Pancreas (tissue), 10 donors: ENCODE measurements at regions not wholly inside any gene's neighbourhood (a gene's known extent, or its start where the extent isn't known, plus 50 kb on each side); places are given as distances from the start of the nearest gene placed in this dataset.
A peak's percentile ranks its signal among the peaks of the same experiment; 100 is the strongest.

Experiments
- ATAC-seq, 4 donors: fragments of 200-7000 bp; cut with Tn5 transposase; one replicate each; pipeline versions ENCODE4 v1.8.0 to v1.9.1; 2020; ENCODE audit warnings: mild to moderate bottlenecking in 4 of 4, moderate library complexity in 4 of 4
- DNase-seq, 6 donors: peaks; one replicate each; pipeline ENCODE4 v3.0.0-alpha.2; 2020
- FAIRE-seq: peaks from 2 replicates; lab custom pipeline; 2012; peaks lifted over from hg19 to GRCh38; lab: Jason Lieb, UNC
- H3K27ac ChIP-seq, 4 donors: fragments of 200-600 bp; sonication (generic); 1 replicate in 3 of 4; 2 replicates in 1 of 4; pipeline versions ENCODE4 v1.5.0 to v1.8.0; 2020
- H3K27me3 ChIP-seq, 4 donors: fragments of 200-600 bp; one replicate each; pipeline ENCODE4 v1.8.0; 2021
- H3K36me3 ChIP-seq, 3 donors: fragments of 200-600 bp; sonication (generic) in 1 of 3; one replicate each; pipeline versions ENCODE4 v1.5.0 to v1.8.0; 2020 to 2021
- H3K4me1 ChIP-seq, 3 donors: fragments of 200-600 bp; one replicate each; pipeline ENCODE4 v1.8.0; 2021
- H3K4me3 ChIP-seq, 4 donors: fragments of 200-600 bp; sonication (generic) in 2 of 4; one replicate each; pipeline versions ENCODE4 v1.5.0 to v1.8.0; 2020 to 2021
- H3K9me3 ChIP-seq, 4 donors: fragments of 200-600 bp; one replicate each; pipeline ENCODE4 v1.8.0; 2021
- CTCF ChIP-seq, 4 donors: fragments of 200-600 bp; sonication (generic) in 3 of 4; IDR thresholded peaks; one replicate each; pipeline versions ENCODE4 v1.5.0 to v1.8.0; 2021; ENCODE audit warnings: antibody characterized with exemption in 4 of 4
- WGBS, 2 donors: extraction: QIAGEN DNeasy Blood & Tissue Kit; methylation state at CpG; one replicate each; pipeline ENCODE4 v1.1.7; 2013; 5-methylcytosine and 5-hydroxymethylcytosine counted together
- intact Hi-C, 3 donors: fragments of 100-400 bp; cut with DNase I; formaldehyde crosslinking; loops; one replicate each; pipeline versions ENCODE4 v1.11.1 to v1.14.2; 2022
- donor health status: healthy with polysubstance abuse.
- donor health status: DM: no; HTN: no; CAD: no; lungs with moderate emphysema.
- donor health status: DM: no; HTN: no; CAD: no.
- donor health status: control.
- donor health status: control.
- donor health status: Bipolar disorder and iron deficiency.
- donor health status: DM: yes; HTN: yes; CAD: no.
- donor health status: DM: no; HTN: no; CAD: no.
- donor health status: DM: no; HTN: no; CAD: no.
- donor health status: DM: yes; HTN: yes; CAD: no.

- no peak for FAIRE-seq
- H3K4me3 ChIP-seq = no peak overlapping the region
- DNase-seq = no peak
- WGBS, 2 donors = 55 to 71% methylated on average over 2 of the region's 2 CpGs
- H3K9me3 ChIP-seq = no peaks in the 10 kb centered on the region
- no peaks in the 10 kb centered on the region for H3K4me1 ChIP-seq
- no peaks in the 10 kb centered on the region for H3K36me3 ChIP-seq
- ATAC-seq = peak in 2 of 4 donors; percentile 52 to 67
- intact Hi-C loops = no loop called here
- no peak overlapping the region for H3K27ac ChIP-seq
- TF ChIP-seq CTCF (IDR thresholded peaks at IDR 0.05) = no peak
- no peaks in the 10 kb centered on the region for H3K27me3 ChIP-seq
These were observed 184.0 kb upstream of the ADO start for GRCh38 chr10:62620491-62620890.

GRCh38 chr10:62623223-62623622, 181.3 kb upstream of the ADO start:
- H3K27me3 ChIP-seq = no peaks in the 10 kb centered on the region
- no peak overlapping the region for H3K27ac ChIP-seq
- H3K36me3 ChIP-seq = no peaks in the 10 kb centered on the region
- WGBS, 2 donors = 67 to 75% methylated on average over 7 of the region's 7 CpGs
- no peak for ATAC-seq
- intact Hi-C loops = no loop called here
- FAIRE-seq = no peak
- DNase-seq = no peak
- no peaks in the 10 kb centered on the region for H3K4me1 ChIP-seq
- H3K9me3 ChIP-seq = no peaks in the 10 kb centered on the region
- TF ChIP-seq CTCF (IDR thresholded peaks at IDR 0.05) = no peak
- no peak overlapping the region for H3K4me3 ChIP-seq

GRCh38 chr10:62625484-62625883, 179.0 kb upstream of the ADO start:
- Histone ChIP-seq H3K4me1 (no peaks in the 10 kb centered on the region), H3K9me3 (no peaks in the 10 kb centered on the region), H3K4me3 (no peak overlapping the region), H3K36me3 (no peaks in the 10 kb centered on the region), H3K27me3 (no peaks in the 10 kb centered on the region), H3K27ac (no peak overlapping the region)
- intact Hi-C loops = no loop called here
- no peak for FAIRE-seq
- 16 to 19% methylated on average over 2 of the region's 2 CpGs for WGBS, 2 donors
- peak in 1 of 4 donors; percentile 65 for ATAC-seq
- no peak for TF ChIP-seq CTCF (IDR thresholded peaks at IDR 0.05)
- DNase-seq = no peak

- FAIRE-seq (no peak), DNase-seq (no peak), ATAC-seq (no peak)
- Histone ChIP-seq H3K27ac (no peak overlapping the region), H3K27me3 (no peaks in the 10 kb centered on the region), H3K9me3 (no peaks in the 10 kb centered on the region), H3K36me3 (no peaks in the 10 kb centered on the region), H3K4me3 (no peak overlapping the region), H3K4me1 (no peaks in the 10 kb centered on the region)
- TF ChIP-seq CTCF (IDR thresholded peaks at IDR 0.05) = no peak
- intact Hi-C loops = no loop called here
- 48 to 51% methylated on average over 3 of the region's 3 CpGs for WGBS, 2 donors
These were observed 178.4 kb upstream of the ADO start for GRCh38 chr10:62626079-62626478.

GRCh38 chr10:62626817-62627216, 177.7 kb upstream of the ADO start:
- ATAC-seq (no peak), DNase-seq (no peak), FAIRE-seq (no peak)
- no peak for TF ChIP-seq CTCF (IDR thresholded peaks at IDR 0.05)
- Histone ChIP-seq H3K9me3 (no peaks in the 10 kb centered on the region), H3K4me1 (no peaks in the 10 kb centered on the region), H3K27me3 (no peaks in the 10 kb centered on the region), H3K4me3 (no peak overlapping the region), H3K27ac (no peak overlapping the region), H3K36me3 (no peaks in the 10 kb centered on the region)
- WGBS, 2 donors = 24 to 31% methylated on average over 2 of the region's 2 CpGs
- intact Hi-C loops = no loop called here
